ENCODE measurements at regions not wholly inside any gene's neighbourhood (a gene's known extent, or its start where the extent isn't known, plus 50 kb on each side); places are given as distances from the start of the nearest gene placed in this dataset.

- Histone ChIP-seq H2BK15ac (ENCODE audit: low read depth, low read length) (no peak overlapping the region), H2AK5ac (ENCODE audit: insufficient read length, low read length) (no peak overlapping the region), H3K14ac (ENCODE audit: insufficient read depth, low read length) (no peak overlapping the region), H2BK5ac (ENCODE audit: insufficient read length, low read length) (no peak overlapping the region), H2BK20ac (ENCODE audit: low read depth, low read length, poor library complexity, severe bottlenecking) (no peak overlapping the region), H3K18ac (ENCODE audit: insufficient read length, low read depth, low read length) (no peak overlapping the region), H4K8ac (replicated peaks; ENCODE audit: insufficient read length, low read depth, low read length) (no peak overlapping the region), H2BK120ac (ENCODE audit: low read depth, low read length, poor library complexity, severe bottlenecking) (no peak overlapping the region), H3K79me2 (ENCODE audit: insufficient read depth, low read length) (no peaks in the 10 kb centered on the region), H2BK12ac (ENCODE audit: insufficient read length, low read depth, low read length) (no peak overlapping the region), H4K5ac (ENCODE audit: insufficient read length, low read depth, low read length) (no peak overlapping the region), H4K91ac (ENCODE audit: insufficient read length, low read depth, low read length) (no peak overlapping the region), H3K27me3 (ENCODE audit: insufficient read depth, low read length) (no peaks in the 10 kb centered on the region), H3K27ac (ENCODE audit: insufficient read length, low read depth, low read length) (no peak overlapping the region), H3K9ac (ENCODE audit: extremely low read depth, insufficient read length, low read length) (no peak overlapping the region), H3K79me1 (ENCODE audit: insufficient read depth, low read depth, low read length, poor library complexity, severe bottlenecking) (no peaks in the 10 kb centered on the region), H3K56ac (ENCODE audit: insufficient read length, low read depth, low read length) (no peak overlapping the region), H3K4me2 (ENCODE audit: insufficient read depth, insufficient read length, low read length) (no peak overlapping the region), H3K23ac (ENCODE audit: insufficient read length, low read depth, low read length) (no peak overlapping the region), H3K4me1 (ENCODE audit: insufficient read depth, low read length) (peaks cover 13% of the 10 kb centered on the region; the same call in 1 of the 2 replicates), H3K9me3 (ENCODE audit: control insufficient read depth, low read depth, low read length) (no peaks in the 10 kb centered on the region), H3K23me2 (ENCODE audit: insufficient read length, low read depth, low read length, poor library complexity, severe bottlenecking) (no peaks in the 10 kb centered on the region), H3T11ph (ENCODE audit: low read length) (no peak overlapping the region), H3K4ac (ENCODE audit: low read depth, low read length) (no peak overlapping the region), H4K20me1 (ENCODE audit: control insufficient read depth, insufficient read depth, insufficient read length) (no peaks in the 10 kb centered on the region), H2AFZ (ENCODE audit: low read length) (no peak overlapping the region)
- Mint-ChIP-seq H3K4me1 (peaks cover 51 to 57% of the 10 kb centered on the region in 2 experiments), H3K27me3 (ENCODE audit: low read depth) (no peaks in the 10 kb centered on the region), H3K27ac (no peak overlapping the region), H3K4me3 (no peak overlapping the region), H3K36me3 (ENCODE audit: insufficient read depth in 1 of 3, low read depth in 3 of 3) (no peaks in the 10 kb centered on the region; a peak in 1 of 7 replicates), H3K9me3 (no peaks in the 10 kb centered on the region)
- DNase-seq = no peak
- TF ChIP-seq CTCF (conservative IDR thresholded peaks at IDR 0.05) = no peak
- 100% methylated on average over 1 of the region's 5 CpGs for WGBS (ENCODE audit: extremely low coverage, insufficient read length, low lambda C conversion rate)
Observed at GRCh38 chr2:173753441-173753840, 211.7 kb downstream of the SP3 start.
